A549 (cell line): ENCODE measurements at regions not wholly inside any gene's neighbourhood (a gene's known extent, or its start where the extent isn't known, plus 50 kb on each side); places are given as distances from the start of the nearest gene placed in this dataset.
"Not testable (repeated sequence)": the region's sequence is repeated elsewhere in the genome, so short reads cannot be mapped to it uniquely, and the experiment has no call there.

Experiments used
- ATAC-seq, 2 experiments: fragments of 200-7000 bp in 1 of 2; fragments of >200 bp in 1 of 2; cut with Nextera tagmentation in 1 of 2; cut with Tn5 transposase in 1 of 2; 3 replicates each; pipeline versions ENCODE4 v1.8.0 to v1.9.1; 2018 to 2020; ENCODE audit warnings: mild to moderate bottlenecking in 1 of 2, moderate library complexity in 1 of 2
- CTCF ChIA-PET: fragments of 300-600 bp; sonication (Branson Sonifier 250); formaldehyde crosslinking; extraction: SDS; loops from one replicate; lab custom pipeline; 2021; ENCODE audit warnings: antibody characterized with exemption, inconsistent platforms; lab: Yijun Ruan, JAX
- POLR2A ChIA-PET: fragments of 350-600 bp; formaldehyde crosslinking; extraction: SDS; loops from one replicate; lab custom pipeline; 2021; ENCODE audit warnings: antibody characterized with exemption, inconsistent platforms; lab: Yijun Ruan, JAX
- DNase-seq, 2 experiments: peaks; one replicate each; pipeline versions ENCODE4 v3.0.0 to v3.0.0-alpha.2; 2011 to 2016; ENCODE audit warnings: low read depth in 1 of 2, low spot score in 1 of 2
- FAIRE-seq: peaks from 2 replicates; lab custom pipeline; 2011; peaks lifted over from hg19 to GRCh38; lab: Jason Lieb, UNC
- H3K27ac ChIP-seq, 2 experiments: fragments of >200 bp; sonication (Bioruptor Twin); formaldehyde crosslinking; 3 replicates each; pipeline ENCODE4 v1.5.1; 2016 to 2017
- H3K4me1 ChIP-seq: fragments of >200 bp; sonication (Bioruptor Twin); formaldehyde crosslinking; 3 replicates; pipeline ENCODE4 v1.6.1; 2016
- H3K4me2 ChIP-seq: fragments of >200 bp; sonication (Bioruptor Twin); formaldehyde crosslinking; 3 replicates; pipeline ENCODE4 v1.6.1; 2016
- H3K4me3 ChIP-seq: fragments of >200 bp; sonication (Bioruptor Twin); formaldehyde crosslinking; 3 replicates; pipeline ENCODE4 v1.5.1; 2016
- H3K9me3 ChIP-seq: fragments of >200 bp; sonication (Bioruptor Twin); formaldehyde crosslinking; 3 replicates; pipeline ENCODE4 v1.6.1; 2016
- CBX2 ChIP-seq: fragments of 200-600 bp; sonication (generic); IDR thresholded peaks from 2 replicates; pipeline ENCODE4 v1.6.1; 2016; ENCODE audit warnings: low read depth, mild to moderate bottlenecking, borderline replicate concordance
- CBX8 ChIP-seq: fragments of 200-600 bp; sonication (generic); IDR thresholded peaks from 2 replicates; pipeline ENCODE4 v1.6.1; 2016
- CEBPB ChIP-seq, 2 experiments: fragments of >200 bp in 1 of 2; sonication (Bioruptor Twin) in 1 of 2; formaldehyde crosslinking in 1 of 2; IDR thresholded peaks; 2 replicates each; pipeline ENCODE4 v1.6.1; 2012 to 2016
- EHF ChIP-seq: fragments of 250-450 bp; sonication (Bioruptor Pico); IDR thresholded peaks from 2 replicates; pipeline ENCODE4 v1.5.0; 2020; ENCODE audit warnings: mild to moderate bottlenecking
- EP300 ChIP-seq, 2 experiments: fragments of >200 bp; sonication (Bioruptor Twin); formaldehyde crosslinking; IDR thresholded peaks; 2 replicates in 1 of 2; 3 replicates in 1 of 2; pipeline ENCODE4 v1.6.1; 2016 to 2017
- FOSB ChIP-seq: fragments of 250-450 bp; sonication (Bioruptor Pico); IDR thresholded peaks from 2 replicates; pipeline ENCODE4 v1.5.0; 2020; ENCODE audit warnings: mild to moderate bottlenecking, moderate library complexity
- FOXS1 ChIP-seq: fragments of 250-450 bp; sonication (Bioruptor Pico); IDR thresholded peaks from 2 replicates; pipeline ENCODE4 v1.5.0; 2020; ENCODE audit warnings: mild to moderate bottlenecking, moderate library complexity
- HEYL ChIP-seq: fragments of 250-450 bp; sonication (Bioruptor Pico); IDR thresholded peaks from 2 replicates; pipeline ENCODE4 v1.8.0; 2021; ENCODE audit warnings: mild to moderate bottlenecking, moderate library complexity
- HMGXB4 ChIP-seq: fragments of 250-450 bp; sonication (Bioruptor Pico); IDR thresholded peaks from 2 replicates; pipeline ENCODE4 v1.5.0; 2021; ENCODE audit warnings: mild to moderate bottlenecking, moderate library complexity, borderline replicate concordance
- HOXA7 ChIP-seq: fragments of 250-450 bp; sonication (Bioruptor Pico); IDR thresholded peaks from 2 replicates; pipeline ENCODE4 v1.5.0; 2020; ENCODE audit warnings: mild to moderate bottlenecking, moderate library complexity
- HOXB13 ChIP-seq: fragments of 250-450 bp; sonication (Bioruptor Pico); IDR thresholded peaks from 2 replicates; pipeline ENCODE4 v1.5.0; 2020; ENCODE audit warnings: low read depth, mild to moderate bottlenecking, moderate library complexity
- HOXB5 ChIP-seq: fragments of 250-450 bp; sonication (Bioruptor Pico); IDR thresholded peaks from 2 replicates; pipeline ENCODE4 v1.5.0; 2020; ENCODE audit warnings: mild to moderate bottlenecking, moderate library complexity
- KDM1A ChIP-seq: fragments of 200-600 bp; sonication (generic); IDR thresholded peaks from 2 replicates; pipeline ENCODE4 v1.6.1; 2016; ENCODE audit warnings: low read depth, mild to moderate bottlenecking
- MAFK ChIP-seq: fragments of 450-650 bp; IDR thresholded peaks from 2 replicates; pipeline ENCODE4 v1.6.1; 2014; ENCODE audit not compliant: partially characterized antibody
- PHF8 ChIP-seq: fragments of 200-600 bp; sonication (generic); IDR thresholded peaks from 2 replicates; pipeline ENCODE4 v1.6.1; 2016; ENCODE audit warnings: low read depth, mild to moderate bottlenecking, antibody characterized with exemption, moderate library complexity, borderline replicate concordance
- POLR2A ChIP-seq: IDR thresholded peaks from 2 replicates; pipeline ENCODE4 v1.6.1; 2012; ENCODE audit warnings: mild to moderate bottlenecking, low read length
- SREBF2 ChIP-seq: fragments of 450-650 bp; IDR thresholded peaks from 2 replicates; pipeline ENCODE4 v1.6.1; 2014; ENCODE audit warnings: mild to moderate bottlenecking, moderate library complexity
- ZC3H11A ChIP-seq: fragments of 450-650 bp; IDR thresholded peaks from 2 replicates; pipeline ENCODE4 v1.6.1; 2014; ENCODE audit warnings: antibody characterized with exemption, mild to moderate bottlenecking
- ZSCAN20 ChIP-seq: fragments of 250-450 bp; sonication (Bioruptor Pico); IDR thresholded peaks from 2 replicates; pipeline ENCODE4 v1.8.0; 2022; ENCODE audit warnings: mild to moderate bottlenecking, moderate library complexity
- WGBS: methylation state at CpG from one replicate; pipeline ENCODE4 v1.1.6; 2017; ENCODE audit errors: missing lambda C conversion rate; 5-methylcytosine and 5-hydroxymethylcytosine counted together
- TF ChIP-seq, protein P1 (sequence below): fragments of >200 bp; sonication (Bioruptor Twin); formaldehyde crosslinking; IDR thresholded peaks from 3 replicates; pipeline ENCODE4 v1.5.1; 2016
- TF ChIP-seq, protein P2 (sequence below): fragments of 150-350 bp; IDR thresholded peaks from 2 replicates; pipeline ENCODE4 v1.6.1; 2014; ENCODE audit warnings: low read depth, mild to moderate bottlenecking, low read length
- TF ChIP-seq, protein P3 (sequence below): fragments of 250-450 bp; sonication (Bioruptor Pico); IDR thresholded peaks from 2 replicates; pipeline ENCODE4 v1.5.0; 2020; ENCODE audit warnings: low read depth, mild to moderate bottlenecking, moderate library complexity
- TF ChIP-seq, protein P4 (sequence below): IDR thresholded peaks from 2 replicates; pipeline ENCODE4 v1.6.1; 2012; ENCODE audit warnings: low read depth, borderline replicate concordance

DNA sequence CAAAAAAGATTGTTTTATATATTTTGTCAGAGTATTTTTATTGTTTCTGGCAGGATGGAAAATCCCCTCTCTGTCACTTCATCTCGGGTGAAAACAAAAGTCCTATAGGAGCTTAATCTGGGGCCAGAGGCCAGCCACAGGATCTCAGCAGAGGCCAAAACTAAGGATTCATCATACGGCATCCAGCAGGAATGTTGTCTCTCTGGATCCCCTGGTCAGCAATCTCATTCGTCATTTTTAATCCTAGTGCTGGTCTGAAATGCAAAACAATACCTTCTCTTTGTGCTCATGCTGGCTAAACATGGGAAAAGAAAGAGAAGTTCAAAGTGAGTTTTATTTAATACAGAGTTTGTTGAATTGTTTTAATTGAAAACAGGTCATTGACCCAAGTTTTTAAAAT is 482.5 kb upstream of the AUTS2 start (continued):
- TF ChIP-seq HMGXB4 (CRISPR knock-in tag) (no peak), CBX2 (no peak), SREBF2 (no peak), PHF8 (no peak), KDM1A (no peak)

GRCh38 chr7:69116196-69116595 is 482.1 kb upstream of the AUTS2 start:
- CTCF ChIA-PET, result interaction anchor here (0.6 to 0.7 kb wide), 2 partner anchors 282 to 891 kb away, joined by 3 to 4 read pairs; no protein-coding TSS in a partner anchor
- POLR2A ChIA-PET, H3K9me3 ChIP-seq, H3K4me1 ChIP-seq, H3K4me2 ChIP-seq, ATAC-seq, H3K4me3 ChIP-seq, FAIRE-seq, H3K27ac ChIP-seq, DNase-seq: not testable (repeated sequence)
- 74% methylated on average over 4 of the region's 4 CpGs for WGBS

DNA sequence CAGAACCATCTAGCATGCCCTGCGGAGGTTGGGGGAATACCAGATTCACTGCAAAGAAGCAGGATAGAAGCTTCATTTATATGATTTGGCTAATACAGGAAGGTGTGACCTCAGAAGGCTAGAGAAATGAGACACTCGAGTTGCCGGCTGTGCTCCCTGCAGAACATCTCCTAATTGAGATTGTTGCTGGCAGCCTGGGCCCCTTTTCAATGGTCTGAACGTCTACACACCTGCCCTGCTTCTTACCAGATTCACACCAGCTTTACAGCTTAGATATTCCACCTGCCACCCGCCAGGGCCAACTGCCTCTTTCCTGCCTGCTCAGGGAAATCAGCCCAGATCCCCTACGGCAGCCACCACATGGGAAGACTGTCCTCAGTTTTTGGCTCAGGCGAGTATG is 475.3 kb upstream of the AUTS2 start:
- Histone ChIP-seq H3K4me1 (no peaks in the 10 kb centered on the region), H3K9me3 (no peaks in the 10 kb centered on the region), H3K4me3 (no peak overlapping the region), H3K4me2 (no peak overlapping the region), H3K27ac (no peak overlapping the region)
- DNase-seq, result no peak
- WGBS, result 54% methylated on average over 7 of the region's 7 CpGs
- ATAC-seq, result no peak
- ChIA-PET POLR2A (no interaction called here), CTCF (no interaction called here)
- TF ChIP-seq FOXS1 (CRISPR knock-in tag) (no peak), ZSCAN20 (CRISPR knock-in tag) (no peak), POLR2A (no peak), EP300 (IDR thresholded peaks at IDR 0.05) (no peak), HEYL (CRISPR knock-in tag) (no peak), CBX8 (no peak), HOXB5 (CRISPR knock-in tag) (no peak), FOSB (CRISPR knock-in tag) (no peak), HOXB13 (no peak), ZC3H11A (no peak), MAFK (no peak), CEBPB (IDR thresholded peaks at IDR 0.05) (no peak), HOXA7 (CRISPR knock-in tag) (no peak), EHF (CRISPR knock-in tag) (no peak)
- TF ChIP-seq, protein P1, sequence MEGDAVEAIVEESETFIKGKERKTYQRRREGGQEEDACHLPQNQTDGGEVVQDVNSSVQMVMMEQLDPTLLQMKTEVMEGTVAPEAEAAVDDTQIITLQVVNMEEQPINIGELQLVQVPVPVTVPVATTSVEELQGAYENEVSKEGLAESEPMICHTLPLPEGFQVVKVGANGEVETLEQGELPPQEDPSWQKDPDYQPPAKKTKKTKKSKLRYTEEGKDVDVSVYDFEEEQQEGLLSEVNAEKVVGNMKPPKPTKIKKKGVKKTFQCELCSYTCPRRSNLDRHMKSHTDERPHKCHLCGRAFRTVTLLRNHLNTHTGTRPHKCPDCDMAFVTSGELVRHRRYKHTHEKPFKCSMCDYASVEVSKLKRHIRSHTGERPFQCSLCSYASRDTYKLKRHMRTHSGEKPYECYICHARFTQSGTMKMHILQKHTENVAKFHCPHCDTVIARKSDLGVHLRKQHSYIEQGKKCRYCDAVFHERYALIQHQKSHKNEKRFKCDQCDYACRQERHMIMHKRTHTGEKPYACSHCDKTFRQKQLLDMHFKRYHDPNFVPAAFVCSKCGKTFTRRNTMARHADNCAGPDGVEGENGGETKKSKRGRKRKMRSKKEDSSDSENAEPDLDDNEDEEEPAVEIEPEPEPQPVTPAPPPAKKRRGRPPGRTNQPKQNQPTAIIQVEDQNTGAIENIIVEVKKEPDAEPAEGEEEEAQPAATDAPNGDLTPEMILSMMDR, result no peak
- TF ChIP-seq, protein P2, sequence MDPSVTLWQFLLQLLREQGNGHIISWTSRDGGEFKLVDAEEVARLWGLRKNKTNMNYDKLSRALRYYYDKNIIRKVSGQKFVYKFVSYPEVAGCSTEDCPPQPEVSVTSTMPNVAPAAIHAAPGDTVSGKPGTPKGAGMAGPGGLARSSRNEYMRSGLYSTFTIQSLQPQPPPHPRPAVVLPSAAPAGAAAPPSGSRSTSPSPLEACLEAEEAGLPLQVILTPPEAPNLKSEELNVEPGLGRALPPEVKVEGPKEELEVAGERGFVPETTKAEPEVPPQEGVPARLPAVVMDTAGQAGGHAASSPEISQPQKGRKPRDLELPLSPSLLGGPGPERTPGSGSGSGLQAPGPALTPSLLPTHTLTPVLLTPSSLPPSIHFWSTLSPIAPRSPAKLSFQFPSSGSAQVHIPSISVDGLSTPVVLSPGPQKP, result no peak
- TF ChIP-seq, protein P3, sequence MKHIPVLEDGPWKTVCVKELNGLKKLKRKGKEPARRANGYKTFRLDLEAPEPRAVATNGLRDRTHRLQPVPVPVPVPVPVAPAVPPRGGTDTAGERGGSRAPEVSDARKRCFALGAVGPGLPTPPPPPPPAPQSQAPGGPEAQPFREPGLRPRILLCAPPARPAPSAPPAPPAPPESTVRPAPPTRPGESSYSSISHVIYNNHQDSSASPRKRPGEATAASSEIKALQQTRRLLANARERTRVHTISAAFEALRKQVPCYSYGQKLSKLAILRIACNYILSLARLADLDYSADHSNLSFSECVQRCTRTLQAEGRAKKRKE (CRISPR knock-in tag), result no peak
- TF ChIP-seq, protein P4, sequence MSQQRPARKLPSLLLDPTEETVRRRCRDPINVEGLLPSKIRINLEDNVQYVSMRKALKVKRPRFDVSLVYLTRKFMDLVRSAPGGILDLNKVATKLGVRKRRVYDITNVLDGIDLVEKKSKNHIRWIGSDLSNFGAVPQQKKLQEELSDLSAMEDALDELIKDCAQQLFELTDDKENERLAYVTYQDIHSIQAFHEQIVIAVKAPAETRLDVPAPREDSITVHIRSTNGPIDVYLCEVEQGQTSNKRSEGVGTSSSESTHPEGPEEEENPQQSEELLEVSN, result no peak
- no peak for FAIRE-seq
